ENCODE measurements at regions not wholly inside any gene's neighbourhood (a gene's known extent, or its start where the extent isn't known, plus 50 kb on each side); places are given as distances from the start of the nearest gene placed in this dataset.

DNA sequence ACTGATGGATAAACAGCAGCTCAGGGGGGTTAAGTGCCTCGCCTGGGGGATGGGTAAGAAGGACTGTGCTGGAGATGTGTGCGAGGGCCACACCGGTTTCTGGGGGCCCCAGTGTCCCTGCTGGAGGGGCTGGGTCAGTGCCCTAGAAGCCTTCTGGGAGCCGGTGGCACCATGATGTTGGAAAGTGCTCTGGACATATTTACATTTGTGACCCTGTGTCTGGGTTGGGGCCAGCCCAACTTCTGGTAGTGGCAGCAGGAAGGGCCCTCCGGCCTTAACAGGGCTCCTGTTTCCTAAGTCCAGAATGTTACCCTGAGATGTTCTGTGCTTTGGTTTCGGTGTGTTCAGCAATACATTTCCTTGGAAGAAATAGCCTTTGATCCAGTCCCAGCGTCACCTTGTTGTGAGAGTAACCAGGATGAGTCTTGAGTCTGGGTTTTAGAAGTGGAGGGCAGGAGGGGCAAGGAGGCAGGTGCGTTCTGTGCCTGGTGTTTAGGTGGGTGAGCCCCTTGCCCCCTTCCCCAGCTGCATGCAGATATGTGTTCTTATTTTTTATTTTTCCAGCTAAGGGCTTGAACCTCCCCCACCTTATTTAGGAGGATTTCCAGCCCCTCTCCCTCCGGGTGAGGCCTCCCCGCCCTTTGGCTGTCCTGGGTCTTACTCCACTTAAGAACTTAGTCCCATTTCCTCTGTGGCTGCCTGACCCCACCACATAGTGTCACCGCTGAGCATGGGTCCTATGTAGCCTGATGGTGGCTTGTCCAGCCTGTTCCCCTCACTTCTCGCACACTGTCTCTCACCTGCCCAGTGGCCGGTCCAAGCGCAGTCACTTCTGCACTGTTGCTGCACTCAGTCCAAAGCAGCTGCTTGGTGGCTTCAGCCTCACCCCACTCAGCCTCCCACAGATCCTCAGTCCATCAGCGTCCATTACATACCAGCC lies 132.7 kb upstream of the HS6ST1 start:
- DNase-seq = no peak

DNA sequence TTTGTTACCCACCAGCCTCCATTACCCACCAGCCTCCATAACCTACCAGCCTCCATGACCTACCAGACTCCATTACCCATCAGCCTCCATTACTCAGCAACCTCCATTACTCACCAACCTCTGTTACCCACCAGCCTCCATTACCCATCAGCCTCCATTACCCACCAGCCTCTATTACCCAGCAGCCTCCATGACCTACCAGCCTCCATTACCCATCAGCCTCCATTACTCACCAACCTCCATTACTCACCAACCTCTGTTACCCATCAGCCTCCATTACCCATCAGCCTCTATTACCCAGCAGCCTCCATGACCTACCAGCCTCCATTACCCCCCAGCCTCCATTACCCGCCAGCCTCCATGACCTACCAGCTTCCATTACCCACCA lies 133.3 kb upstream of the HS6ST1 start:
- DNase-seq = no peak

DNA sequence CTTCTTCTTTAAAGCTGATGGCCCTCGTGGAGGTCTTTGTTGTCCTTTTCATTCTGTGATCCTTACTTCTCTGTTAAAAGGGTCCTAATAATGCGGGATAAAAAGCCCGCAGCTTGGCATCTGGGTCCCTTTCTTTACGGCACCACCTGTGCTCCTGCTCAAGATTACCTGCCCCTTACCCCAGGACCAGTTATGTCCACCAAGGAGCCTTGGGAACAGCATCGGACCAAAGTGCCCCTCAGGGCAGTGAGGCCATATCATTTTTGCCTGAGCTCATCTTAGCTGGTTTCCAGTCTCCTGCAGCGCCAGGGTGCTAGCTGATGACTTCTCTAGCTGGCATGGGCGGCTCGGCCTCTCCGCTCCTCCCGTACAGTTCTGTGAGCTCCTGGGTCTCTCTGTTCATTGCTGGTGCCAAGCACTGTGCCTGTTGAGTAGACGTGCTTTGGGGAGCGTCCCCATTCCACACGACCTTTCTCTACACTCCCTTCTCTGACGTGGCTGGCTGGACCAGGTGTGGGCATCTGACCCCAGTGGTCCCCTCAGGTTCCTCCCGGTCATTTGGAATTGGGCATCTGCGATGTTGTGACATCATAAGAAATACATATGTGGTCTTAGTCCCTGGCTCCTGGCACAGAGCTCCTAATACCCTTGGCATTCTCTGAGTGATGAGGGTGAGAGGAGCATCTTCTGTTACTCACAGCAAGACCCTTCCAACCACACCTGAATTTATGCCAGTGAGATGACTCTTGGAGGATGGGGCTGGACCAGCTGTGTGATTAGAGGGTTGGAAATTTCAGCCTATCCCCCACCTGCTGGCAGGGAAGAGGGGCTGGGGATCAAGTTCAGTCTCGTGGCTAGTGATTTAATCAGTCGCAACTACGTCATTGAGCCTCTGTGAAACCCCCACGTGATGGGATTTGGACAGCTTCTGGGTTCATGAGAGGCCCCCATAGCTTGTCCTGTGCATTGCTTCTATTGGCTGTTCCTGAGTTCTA lies 134.2 kb upstream of the HS6ST1 start:
- no peak for DNase-seq

DNA sequence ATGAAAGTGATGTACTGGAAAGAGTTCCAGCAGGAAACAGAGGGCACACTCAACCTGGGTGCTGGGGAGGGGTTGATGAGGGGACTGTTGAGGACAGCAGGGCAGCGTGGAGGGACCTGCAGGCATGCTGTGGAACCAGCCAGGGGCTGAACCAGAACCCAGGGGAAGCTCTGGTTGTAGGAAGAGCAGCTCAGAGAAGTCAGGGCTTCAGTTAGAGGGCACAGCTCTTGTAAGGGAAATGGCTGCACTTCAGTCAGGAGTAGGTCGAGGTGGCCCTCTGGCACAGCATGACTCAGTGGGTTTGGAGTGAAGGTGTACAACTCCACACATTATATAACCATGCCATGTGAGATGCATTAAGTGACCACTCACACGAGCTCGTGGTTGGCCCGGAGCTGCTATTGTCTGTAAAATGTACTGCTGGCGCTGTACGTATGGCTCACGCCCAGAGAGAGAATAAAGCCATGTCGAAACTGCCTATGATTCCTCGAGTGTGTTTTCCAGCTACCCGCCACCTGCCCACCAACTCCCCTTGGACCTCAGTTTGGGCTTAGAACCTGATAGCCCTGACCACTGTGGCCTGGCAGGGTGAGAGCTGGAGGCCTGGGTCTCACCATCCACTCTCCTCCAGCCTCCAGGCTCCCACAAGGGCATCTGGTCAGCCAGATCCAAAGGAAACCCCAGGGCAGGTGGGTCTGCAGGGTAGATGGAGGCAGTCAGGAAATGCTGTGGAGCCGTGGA lies 136.5 kb upstream of the HS6ST1 start:
- no peak for DNase-seq

DNA sequence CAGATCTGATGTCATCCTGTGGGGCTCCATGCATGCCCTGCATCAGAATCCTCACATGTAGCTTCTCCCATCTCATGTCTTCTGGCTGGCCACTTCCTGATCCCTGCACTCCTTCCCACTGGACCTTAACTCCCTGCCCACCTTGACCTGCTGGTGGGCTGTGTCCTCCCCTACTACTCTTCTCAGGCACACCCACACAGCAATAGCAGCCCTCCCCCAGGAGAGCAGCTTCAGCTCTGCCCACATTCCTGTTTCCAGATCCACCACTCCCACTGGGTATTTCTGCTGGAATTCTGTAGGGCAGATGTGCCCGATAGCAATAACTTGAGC lies 137.0 kb upstream of the HS6ST1 start:
- DNase-seq = no peak

DNA sequence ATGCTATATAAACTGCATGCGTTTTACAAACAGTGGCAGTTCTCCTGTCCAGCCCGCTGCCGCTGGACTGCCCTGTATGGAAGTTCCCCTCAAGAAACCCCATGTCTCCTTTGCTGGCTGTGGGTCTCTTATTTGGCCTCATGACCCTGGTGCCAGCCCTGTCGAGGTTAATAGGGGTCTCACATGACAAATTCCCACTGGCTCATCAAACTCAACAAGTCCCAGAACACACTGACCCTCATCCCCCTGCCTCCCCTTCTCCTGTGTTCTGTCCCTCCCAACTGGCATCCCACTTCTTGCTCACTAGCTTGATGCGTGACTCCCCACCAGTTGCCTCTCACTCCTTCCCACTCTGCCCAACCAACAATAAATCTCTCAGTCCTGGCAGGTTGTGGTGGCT lies 137.6 kb upstream of the HS6ST1 start:
- DNase-seq = no peak

DNA sequence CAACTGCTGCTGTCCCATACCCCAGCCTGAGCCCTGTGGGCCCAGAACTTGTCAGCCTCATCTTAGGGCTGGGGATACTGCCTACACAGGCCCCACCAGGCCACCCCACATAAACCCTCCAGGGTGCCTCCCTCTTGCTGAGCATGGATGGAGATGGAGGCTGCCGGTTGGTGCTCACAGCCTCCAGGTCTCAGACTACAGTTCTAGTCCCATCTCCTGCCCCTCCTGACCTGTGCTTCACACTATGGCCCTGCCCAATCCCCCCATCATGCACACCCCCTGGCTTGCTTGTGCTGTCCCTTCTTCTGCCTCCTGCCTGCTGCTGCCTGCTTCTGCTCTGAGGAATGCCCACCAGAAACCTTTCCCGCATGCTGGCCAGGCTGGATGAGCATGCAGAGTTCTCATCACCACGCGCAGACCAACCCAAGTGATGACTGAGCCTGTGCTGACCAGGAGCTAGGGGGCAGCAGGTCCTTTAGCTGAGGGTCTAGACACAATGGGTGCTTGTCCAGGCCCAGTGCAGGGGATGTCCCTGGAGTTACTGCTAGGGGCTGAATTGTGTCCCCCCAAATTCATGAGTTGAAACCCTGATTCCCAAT lies 138.4 kb upstream of the HS6ST1 start:
- DNase-seq = no peak

DNA sequence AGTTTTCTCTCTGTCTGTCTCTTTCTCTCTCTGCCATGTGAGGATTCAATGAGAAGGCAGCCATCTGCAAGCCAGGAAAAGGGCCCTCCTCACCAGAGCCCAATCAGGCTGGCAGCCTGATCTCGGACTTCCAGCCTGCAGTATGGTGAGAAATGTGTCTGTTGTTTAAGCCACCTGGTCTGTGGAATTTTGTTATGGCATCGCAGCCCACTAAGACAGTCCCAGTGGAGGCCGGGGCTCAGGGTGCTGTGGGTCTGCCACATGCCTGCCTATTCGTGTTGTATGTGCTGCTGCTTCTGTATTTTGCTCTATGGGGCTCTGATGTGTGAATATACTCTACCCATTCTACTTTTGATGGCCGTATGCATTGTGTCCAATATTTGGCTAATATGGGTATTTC lies 139.0 kb upstream of the HS6ST1 start:
- DNase-seq = no peak

DNA sequence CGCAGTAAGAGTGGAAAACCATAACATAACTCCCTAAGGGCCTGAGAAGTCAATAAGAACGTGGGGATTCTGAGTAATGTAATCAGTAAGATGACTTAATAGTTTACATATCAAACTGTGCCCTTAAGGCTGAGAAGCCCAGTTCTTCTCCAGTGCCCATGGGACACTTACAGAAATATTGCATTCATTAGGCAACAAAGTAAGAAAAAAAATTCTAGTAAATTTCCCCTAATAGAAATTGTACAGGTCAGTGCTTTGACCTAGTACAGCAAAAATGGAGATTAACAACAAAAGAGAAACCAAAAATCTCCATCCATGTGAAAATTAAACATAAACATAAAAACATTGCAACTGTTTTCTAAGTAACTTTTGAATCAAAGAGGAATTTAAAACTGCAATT lies 139.8 kb upstream of the HS6ST1 start:
- no peak for DNase-seq

DNA sequence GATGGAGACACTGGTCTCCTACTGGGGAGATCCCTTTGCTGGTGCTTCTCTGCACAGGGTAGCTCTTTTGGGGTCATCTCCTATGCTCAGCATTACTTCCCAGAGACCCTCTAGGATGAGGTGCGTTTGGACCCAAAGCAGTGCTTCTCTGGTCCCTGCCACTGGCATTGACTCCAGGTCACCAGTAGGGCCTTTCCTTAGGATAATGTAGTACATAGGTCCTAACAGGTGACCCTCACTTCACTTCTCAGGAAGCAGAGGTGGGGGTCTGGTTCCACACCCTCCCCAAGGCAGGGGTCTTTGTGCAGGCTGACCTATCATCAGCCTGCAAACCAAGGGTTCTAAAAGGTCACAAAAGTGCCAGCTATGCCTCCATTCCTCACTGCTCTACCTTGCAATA lies 145.8 kb upstream of the HS6ST1 start:
- no peak for DNase-seq

DNA sequence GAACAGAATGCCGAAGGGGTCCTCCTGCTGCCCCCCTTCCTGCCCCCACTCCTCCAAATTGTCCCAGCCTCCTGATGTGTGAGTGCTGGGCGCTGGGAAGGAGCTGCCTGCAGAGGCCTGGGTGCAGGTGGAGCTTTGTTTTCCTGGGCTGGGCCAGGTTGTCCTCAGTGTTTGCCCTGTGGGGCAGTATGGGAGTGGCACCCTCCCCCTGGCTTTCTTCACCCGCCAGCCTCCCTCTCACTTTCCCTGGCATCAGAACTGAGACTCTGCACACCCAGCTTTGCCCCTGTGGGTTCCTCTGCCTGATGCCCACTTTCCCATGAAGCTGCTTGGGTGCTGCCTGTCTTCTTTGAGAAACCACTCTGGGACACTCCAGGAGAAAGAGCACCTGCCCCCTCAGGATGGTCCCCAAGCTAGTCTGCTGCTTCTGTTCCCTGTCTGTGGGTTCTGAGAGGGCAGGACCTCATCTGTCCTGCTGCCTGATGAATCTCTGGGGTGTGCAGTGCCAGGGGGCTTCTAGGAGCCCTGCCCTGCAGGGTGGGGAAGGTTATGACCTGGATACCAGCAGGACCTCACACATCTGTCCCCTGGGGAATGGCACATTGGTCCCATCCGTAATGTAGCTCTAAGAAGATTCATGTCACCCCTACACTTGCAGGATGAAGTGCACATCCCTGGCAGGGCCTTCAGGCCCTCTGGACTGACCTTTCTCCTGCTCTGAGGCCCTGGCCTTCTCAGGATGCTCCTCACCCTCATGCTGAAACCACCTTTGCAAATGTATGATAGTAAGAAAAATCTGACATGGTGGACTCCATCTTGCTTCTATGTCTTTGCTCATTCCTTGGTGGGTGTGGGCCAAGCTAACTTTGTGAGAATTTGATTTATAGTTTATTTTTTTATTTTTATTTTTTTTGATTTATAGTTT lies 146.8 kb upstream of the HS6ST1 start:
- DNase-seq = no peak

DNA sequence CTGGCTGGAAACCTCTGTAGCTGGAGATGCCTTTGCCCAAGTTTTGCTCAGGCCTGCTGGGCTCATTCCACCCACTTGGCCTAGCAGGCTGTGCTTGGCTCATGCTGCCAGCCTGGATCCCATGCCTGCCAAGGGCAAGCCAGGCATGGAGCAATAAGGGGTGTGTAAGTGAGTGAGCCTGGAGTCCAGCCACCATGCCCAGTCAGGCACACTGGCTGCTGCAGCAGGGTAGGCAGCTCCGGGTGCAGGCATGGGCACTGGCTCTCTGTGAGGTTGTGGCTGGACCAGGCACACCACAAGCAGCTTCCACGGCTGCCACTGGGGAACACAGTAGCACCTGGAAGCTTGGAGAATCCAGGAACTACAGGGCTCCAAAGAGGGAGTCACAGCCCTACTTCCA lies 147.7 kb upstream of the HS6ST1 start:
- DNase-seq = no peak

DNA sequence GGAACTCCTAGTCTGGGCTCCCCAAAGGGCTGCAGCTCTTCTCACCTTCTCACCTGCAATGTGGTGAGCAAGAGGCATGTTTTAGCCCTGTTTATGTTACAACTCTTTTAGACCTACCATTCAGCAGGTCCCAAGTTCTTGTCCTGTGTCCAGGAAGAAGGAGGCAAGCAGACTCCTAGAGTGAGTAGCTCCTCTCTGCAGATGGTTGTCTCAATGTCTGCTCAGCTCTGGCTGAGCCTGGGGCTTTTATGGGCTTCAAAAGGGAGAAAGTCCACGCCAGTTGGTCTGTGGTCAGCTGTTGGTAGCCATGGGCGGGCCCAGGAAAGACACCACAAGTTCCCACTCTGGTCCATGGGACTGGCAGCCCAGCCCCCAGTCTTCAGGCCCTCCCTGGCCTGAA lies 148.1 kb upstream of the HS6ST1 start:
- DNase-seq = no peak

DNA sequence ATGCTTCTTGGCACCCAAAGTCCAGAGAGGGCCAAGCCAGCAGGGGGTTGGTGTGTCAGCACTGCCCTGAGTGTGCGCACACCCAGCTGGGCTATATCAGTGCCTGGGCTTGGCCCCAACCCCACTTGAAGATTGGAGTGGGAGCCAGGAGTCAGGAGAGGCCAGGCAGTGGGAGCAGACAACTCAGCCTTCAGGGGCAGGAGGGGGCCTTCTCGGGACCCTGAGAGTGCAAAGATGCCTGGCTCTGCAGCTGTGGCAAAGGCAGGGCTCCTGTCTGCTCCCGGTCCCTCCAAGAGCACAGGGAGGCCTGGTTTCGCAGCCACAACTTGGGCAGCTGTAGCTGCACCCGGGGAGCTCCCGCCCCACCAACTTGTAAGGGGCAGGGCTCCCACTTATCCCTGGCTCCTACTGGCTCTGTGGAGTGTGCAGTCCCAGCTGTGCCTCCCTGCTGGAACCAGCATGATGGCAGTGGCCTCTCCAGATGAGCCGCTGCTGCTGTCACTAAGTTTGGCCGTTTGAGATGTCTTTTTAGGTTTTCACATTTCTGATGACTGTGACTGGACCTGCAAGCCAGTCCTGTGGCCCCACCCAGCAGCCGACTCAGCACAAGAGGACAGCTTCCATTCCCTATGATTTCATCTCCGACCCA lies 148.8 kb upstream of the HS6ST1 start:
- DNase-seq = no peak

DNA sequence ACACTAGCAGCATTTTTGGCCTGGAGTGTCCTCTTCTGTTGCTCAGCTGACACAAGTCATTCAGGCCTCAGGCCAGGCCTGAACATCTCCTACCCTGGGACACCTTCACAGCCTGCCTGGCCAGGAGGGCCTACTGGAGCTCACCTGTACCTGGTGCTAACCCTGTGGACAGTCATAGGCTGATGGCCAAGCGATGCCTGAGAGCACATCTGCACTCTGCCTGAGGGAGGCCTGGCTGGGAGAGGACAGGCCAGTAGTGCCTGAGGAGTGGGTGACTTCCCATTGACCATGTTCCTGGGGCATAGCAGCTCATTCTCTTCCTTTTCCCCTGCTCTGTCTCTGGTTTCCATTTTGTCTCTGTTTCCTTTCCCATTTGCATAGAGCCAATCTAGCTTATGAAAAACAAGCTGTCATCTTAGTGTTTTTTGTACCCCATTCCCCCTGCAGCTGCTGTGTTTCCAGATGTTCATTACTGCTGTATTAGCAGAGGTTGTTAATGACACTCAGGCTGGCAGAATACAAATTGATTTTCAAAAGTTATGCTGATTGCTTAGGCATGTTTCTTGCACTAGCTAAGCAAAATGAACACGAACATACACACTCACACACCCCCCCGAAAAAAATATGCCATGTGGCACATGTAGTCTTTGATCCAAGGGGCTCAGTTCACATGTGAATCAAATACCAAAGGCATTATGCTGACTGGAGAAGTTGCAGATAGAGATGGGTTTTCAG lies 149.7 kb upstream of the HS6ST1 start:
- no peak for DNase-seq

DNA sequence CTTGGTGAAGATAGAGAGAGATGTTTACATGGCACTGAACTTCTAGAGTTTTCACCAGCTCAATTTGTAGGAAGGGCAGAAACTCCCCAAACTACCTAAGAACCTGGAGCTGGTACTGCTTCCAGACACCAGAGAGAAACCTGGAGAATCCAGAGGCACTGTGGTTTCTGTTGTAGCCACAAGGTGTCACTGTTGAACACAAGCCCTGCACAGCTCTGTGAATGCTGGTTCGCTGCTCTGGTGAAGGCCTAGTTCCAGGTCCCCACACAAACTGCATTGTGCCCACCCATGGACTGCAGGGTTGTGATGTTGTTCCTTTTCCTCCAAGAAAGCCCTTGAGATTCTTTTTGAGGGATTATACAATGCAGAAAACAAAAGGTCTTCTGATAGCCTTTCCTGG lies 150.5 kb upstream of the HS6ST1 start:
- DNase-seq = no peak

DNA sequence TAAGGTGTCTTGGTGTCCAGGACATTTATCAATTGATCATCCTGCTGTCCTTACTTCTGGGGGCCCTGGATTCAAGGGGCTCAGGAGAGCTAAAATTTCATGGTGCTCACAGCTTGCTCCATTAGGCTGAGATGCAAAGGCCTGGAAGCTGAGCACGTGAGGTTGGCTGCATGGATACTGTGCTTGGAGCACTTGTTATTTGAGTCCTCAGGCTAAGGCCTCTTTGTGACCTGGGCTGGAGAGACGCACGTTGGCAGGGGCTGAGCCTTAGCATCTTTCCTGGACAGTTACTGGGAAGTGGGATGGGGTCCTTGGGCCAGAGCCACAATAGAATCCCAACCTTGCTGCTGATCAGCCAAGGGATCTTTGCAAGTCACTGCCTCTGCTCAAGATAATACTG lies 151.2 kb upstream of the HS6ST1 start:
- no peak for DNase-seq

DNA sequence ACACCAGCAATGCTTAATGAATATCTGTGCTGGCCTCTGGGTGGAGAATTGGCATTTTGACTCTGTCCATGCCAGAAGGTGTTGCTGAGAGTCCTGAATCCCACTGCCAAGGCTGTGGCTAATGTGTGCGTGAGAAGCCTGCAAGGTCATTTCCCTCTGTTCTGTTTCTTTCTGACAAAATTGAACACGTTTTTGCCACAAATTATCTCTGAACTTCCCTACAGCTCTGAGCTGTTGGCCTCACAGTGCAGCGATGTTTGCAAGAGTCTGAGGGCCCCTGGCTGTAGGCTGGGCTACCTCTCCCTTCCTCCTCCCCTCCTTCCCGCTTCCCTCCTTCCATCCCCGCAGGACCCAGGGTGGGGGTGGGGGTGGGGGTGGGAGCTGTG lies 154.1 kb upstream of the HS6ST1 start:
- DNase-seq = no peak

DNA sequence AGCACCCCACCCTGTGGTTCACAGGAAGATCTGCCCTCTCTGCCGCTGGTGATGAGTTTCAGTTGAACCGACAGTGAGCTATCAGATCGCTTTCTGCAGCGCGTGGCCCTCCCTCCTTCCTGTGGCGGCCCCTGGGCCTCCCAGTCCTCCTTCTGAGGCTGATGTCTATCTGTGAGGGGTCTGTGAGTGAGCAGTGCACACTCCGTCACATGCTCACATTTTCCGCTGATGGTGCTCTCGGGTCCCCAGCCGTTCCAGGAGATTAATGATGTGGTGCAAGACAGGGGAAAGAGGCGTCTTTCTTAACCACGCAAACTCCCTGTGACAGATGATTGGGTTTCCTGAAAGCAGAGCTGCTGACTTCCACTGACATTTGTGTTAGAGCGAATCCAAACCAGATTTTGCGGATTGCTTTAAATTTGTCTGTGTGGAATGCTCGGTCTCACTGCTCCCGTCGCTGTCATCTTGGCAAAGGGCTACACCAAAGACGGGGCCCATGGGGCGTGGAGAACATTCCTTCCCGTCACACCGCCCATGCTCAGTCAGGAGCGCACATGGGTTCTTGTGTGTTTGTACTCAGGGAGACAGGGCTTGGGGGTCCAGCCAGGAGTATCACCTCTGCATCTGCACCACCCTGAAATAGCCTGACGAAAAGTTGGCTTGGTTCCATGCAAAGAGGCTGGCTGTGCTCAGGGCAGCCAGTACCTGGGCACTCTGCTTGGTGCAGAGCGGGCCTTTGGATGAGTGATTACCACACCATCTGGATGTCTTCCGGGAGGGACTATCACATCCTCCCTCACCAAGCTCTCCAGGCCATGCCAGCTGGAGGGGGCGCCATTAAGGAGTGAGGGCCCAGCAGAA lies 154.7 kb upstream of the HS6ST1 start:
- no peak for DNase-seq

All from NCI-H345 (cell line).